ENCODE measurements at regions not wholly inside any gene's neighbourhood (a gene's known extent, or its start where the extent isn't known, plus 50 kb on each side); places are given as distances from the start of the nearest gene placed in this dataset.
"Not testable (repeated sequence)": the region's sequence is repeated elsewhere in the genome, so short reads cannot be mapped to it uniquely, and the experiment has no call there.

DNA sequence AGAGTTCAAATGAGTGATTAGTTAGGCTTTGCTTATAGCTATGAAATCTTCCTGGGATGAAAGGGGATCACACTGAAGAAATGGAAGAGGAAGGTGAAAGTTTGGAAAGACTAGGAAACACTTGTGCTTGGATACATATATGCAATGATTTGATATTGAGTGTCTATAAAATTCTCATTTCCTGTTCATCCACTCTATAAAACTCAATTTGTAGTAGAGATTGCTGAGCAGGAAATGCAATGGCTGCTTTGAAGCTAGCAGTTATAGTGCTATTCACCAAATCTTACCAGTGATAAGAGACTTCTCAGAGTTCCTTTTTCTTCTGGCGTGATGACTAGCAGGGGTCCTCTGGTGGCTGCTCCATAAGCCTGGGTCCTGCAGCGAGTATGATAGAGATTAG is 128.1 kb upstream of the HPF1 start:
- no peak for DNase-seq

- no peak for DNase-seq
Observed at GRCh38 chr4:169881769-169882168, 124.0 kb upstream of the HPF1 start.

DNA sequence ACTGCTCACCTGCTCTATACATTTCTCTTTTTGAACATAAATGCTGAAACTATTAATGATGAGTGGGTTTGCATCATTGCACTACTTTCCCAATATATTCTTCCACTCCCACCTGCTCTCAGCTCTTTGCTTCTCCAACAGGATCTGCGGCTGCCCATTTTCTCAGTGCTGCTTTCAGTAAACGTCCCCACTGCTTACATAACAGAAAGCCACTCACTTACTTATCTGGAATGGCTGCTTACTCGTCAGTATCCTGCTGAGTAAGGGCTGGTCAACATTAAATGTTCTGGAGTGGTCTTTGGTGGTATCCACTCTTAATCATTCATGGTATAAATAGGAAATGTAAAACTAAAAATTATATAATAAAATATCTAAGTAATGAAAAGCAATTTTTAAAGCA is 112.8 kb upstream of the HPF1 start:
- no peak for DNase-seq

DNA sequence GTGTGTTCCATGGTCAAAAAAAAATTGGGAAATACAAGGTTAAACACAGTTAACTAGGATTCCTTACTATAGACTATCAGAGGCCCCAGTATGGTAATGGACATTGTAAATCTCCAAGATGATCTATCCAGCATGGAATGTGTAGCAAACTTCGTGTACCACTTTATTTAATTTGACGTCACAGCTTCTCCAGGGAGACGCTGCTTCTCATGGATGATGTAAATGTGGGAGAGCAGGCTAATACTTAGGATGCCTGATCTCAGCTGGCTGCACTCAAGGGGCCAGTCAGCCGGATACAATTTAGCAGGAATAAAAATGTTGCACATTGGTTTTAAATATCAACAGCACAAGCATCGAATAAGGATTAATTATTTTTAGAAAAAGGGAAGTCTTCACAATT is 111.7 kb upstream of the HPF1 start:
- no peak for DNase-seq

- no peak for DNase-seq
Observed at GRCh38 chr4:169861593-169861992, 103.8 kb upstream of the HPF1 start.

DNA sequence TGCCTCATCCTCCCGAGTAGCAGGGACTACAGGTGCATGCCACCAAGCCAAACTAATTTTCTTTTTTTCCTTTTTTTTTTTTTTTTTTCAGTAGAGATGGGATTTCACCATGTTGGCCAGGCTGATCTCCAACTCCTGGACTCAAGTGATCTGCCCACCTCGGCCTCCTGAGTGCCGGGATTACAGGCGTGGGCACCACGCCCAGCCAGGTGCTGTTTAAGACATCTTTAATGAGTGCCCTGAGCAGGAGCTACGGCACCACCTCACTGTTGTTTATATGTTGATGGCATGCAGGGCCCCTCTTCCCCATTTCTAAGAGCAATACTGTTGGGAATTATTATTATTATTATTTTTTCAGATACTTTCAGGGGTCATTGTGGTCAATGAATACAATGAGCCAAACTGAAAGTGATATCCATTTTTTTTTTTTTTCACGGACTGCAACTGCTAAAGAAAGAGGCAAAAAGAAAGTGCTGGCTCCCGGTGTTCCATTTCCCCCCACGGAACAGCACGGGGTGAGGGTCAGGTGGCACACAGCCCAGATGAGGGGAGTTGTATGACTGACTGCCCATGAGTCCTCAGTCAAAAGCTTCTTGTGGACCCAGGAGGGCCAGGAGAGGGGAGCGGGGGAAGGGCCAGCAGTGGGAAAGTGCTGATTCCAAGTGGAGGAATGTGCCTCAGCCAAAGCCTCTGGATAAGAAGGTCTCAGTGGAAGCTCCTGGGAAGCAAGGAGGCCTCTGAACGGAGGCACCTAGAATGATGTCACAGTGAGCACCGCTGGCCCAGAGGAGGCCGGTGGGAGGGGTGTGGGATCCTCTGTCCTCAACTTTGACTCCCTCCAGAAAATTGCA is 101.8 kb upstream of the HPF1 start:
- no peak for DNase-seq

DNA sequence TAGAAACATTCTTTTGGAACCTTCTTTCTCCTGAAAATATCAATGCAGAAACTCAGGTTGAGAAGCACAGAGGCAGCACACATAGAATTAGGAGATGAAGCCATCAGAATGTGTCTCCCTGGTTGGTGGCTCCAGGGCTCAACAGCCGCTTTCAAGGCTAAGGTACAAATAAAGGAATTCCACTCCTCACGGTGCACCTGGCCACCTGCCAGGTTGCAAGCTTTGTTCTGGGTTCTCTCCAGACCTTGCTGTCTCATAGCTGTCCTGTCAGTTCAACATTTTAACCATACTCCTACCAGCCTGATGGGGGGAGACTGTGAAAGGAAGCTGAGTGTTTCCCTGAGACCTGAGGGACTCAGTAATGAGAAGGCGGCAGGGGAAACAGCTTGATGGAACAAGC is 96.3 kb upstream of the HPF1 start:
- DNase-seq = no peak

DNA sequence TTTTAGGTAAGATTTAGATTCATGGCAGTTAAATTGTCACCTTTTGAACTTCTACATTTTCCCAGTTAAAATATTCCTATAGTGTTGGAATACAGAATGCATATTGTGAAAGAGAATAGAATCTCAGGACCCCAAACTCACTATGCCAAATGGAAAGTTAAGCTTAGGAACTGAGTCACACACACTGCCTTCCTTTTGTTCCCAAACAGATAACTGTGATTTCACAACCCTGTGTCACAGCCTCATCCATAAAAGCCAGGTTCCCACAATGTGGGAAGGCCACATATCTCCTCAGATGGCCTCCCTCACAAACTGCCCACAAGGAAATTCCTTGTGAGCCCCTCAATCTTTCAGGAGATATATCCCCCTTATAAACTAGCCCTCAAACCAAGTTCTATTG is 94.7 kb upstream of the HPF1 start:
- no peak for DNase-seq

- DNase-seq = no peak
Observed at GRCh38 chr4:169851750-169852149, 94.0 kb upstream of the HPF1 start.

- DNase-seq = no peak
Observed at GRCh38 chr4:169849456-169849855, 91.7 kb upstream of the HPF1 start.

DNA sequence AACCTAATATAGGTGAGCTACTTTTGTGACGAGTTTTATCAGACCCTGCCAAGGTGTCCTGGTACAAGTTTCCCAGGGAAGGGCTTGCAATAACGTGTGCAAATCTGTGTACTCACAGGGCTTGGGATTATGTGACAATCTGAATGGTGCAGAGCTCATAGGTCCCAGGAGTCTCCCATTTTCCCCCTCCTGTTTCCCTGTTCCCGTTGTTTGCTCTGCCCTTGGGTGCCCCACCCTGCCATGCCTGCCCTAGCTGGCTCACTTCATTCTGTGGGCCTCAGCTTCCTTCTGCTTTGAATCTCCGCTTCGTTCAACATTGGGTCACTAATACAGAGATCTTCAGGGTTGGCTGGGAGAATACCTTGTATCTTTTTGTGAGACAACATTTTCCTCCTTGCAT is 90.3 kb upstream of the HPF1 start:
- DNase-seq = no peak

GRCh38 chr4:169847171-169847570 is 89.4 kb upstream of the HPF1 start:
- DNase-seq = no peak

- DNase-seq = no peak
Observed at GRCh38 chr4:169846396-169846795, 88.7 kb upstream of the HPF1 start.

DNA sequence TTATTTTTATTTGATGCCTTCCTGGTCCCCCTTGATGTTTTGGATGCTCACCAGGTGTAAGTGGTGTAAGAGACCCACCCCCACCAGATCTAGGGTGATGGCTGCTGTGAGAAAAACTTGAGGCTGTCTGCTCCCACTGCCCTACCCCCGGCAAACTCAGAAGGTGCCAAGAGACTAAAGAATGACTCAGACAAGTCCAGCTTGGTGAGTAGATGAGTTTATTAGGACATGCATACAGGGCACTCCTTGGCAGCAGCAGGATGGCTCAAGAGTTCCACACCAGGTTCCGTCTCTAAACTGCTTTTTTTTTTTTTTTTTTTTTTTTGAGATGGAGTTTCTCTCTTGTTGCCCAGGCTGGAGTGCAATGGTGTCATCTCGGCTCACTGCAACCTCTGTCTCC is 84.0 kb upstream of the HPF1 start:
- no peak for DNase-seq

GRCh38 chr4:169840554-169840953 is 82.8 kb upstream of the HPF1 start:
- no peak for DNase-seq

GRCh38 chr4:169828329-169828728 is 70.6 kb upstream of the HPF1 start:
- DNase-seq = not testable (repeated sequence)

DNA sequence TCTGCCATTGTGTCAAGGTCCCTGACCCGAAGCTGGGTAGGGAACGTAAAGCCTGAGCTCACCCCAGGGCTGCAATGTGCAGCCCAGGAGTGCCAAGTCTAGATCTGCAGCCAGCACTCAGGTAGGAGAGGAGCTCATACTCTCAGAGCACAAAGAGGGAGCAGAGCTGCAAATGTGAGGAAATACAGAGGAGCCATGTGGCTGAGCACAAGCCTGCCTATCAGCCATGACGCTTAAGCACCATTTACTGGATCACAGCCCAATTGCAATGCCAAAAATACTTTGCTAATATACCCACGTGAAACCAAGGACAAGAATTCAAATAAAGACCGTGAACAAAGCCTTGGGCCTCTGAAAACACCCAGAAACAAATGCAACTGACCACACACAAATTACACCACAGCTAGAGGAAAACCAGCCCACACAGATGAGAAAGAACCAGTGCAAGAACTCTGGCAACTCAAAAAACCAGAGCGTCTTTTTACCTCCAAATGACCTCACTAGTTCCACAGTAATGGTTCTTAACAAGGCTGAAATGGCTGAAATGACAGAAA is 69.0 kb upstream of the HPF1 start:
- no peak for DNase-seq

DNA sequence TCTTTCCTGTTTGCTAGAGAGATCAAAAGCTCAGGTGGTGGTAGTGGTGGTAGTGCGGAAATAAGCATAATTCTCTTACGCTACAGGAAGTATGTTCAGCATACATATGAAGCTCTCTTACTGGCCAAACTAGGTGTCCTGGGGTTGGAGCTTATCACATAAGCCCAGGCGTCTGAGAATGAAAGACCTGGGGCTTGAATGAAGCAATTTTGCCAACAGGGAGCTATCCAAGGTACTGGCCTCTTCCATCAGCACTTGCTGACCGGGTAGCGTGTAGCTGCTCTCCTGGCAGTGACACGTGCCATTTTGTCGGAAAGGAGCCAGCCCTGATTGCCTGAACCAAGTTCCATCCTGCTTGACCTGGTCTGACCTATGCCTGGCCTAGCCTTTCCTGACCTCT is 65.9 kb upstream of the HPF1 start:
- DNase-seq = no peak

- no peak for DNase-seq
Observed at GRCh38 chr4:169821402-169821801, 63.7 kb upstream of the HPF1 start.

- DNase-seq = no peak
Observed at GRCh38 chr4:169818063-169818679, 60.4 kb upstream of the HPF1 start.

- no peak for DNase-seq
Observed at GRCh38 chr4:169815606-169816005, 57.9 kb upstream of the HPF1 start.

- DNase-seq = no peak
Observed at GRCh38 chr4:169811476-169811875, 53.7 kb upstream of the HPF1 start.

- DNase-seq = peak; percentile 1
Observed at GRCh38 chr4:169810325-169811323, 52.9 kb upstream of the HPF1 start.

All from NCI-H510A (cell line).